ENCODE measurements at regions not wholly inside any gene's neighbourhood (a gene's known extent, or its start where the extent isn't known, plus 50 kb on each side); places are given as distances from the start of the nearest gene placed in this dataset.
A peak's percentile ranks its signal among the peaks of the same experiment; 100 is the strongest.

- H3K36me3 ChIP-seq (ENCODE audit: control insufficient read depth in 2 of 4, insufficient read depth in 4 of 4, low read length in 3 of 4), result no peaks in the 10 kb centered on the region
- CTCF ChIA-PET (ENCODE audit: partially characterized antibody), result interaction anchor here (1.0 to 1.6 kb wide), 3 partner anchors 39 to 156 kb away, joined by 3 to 5 read pairs (median 4); no protein-coding TSS in a partner anchor
These were observed 132.3 kb downstream of the CEP57L1 start for GRCh38 chr6:109227646-109228045.

More at GRCh38 chr6:109227646-109228045, 132.3 kb downstream of the CEP57L1 start:
- H3K79me2 ChIP-seq (ENCODE audit: control insufficient read depth in 1 of 2, insufficient read depth in 2 of 2, low read length in 2 of 2), result no peaks in the 10 kb centered on the region
- no peak overlapping the region for H3K18ac ChIP-seq (ENCODE audit: extremely low read depth, low read length)
- H3K23ac ChIP-seq (ENCODE audit: insufficient read length), result no peak overlapping the region
- H4K20me1 ChIP-seq (replicated peaks in 1 of 2; ENCODE audit: control insufficient read depth in 1 of 2, insufficient read depth in 2 of 2, low read length in 2 of 2), result no peaks in the 10 kb centered on the region
- POLR2A ChIA-PET (ENCODE audit: partially characterized antibody), result interaction anchor here (2.7 kb wide), 1 partner anchor 24 kb away, joined by 9 read pairs; no protein-coding TSS in a partner anchor
- H3K27ac ChIP-seq (ENCODE audit: low read depth, low read length), result no peak overlapping the region
- H2BK12ac ChIP-seq (ENCODE audit: low read depth, low read length), result no peak overlapping the region
- no peak overlapping the region for H3K4me3 ChIP-seq (ENCODE audit: extremely low read depth in 1 of 4, insufficient read depth in 2 of 4, low read depth in 3 of 4, low read length in 4 of 4)
- no peak overlapping the region for H2BK20ac ChIP-seq (ENCODE audit: low read length)
- H2AK5ac ChIP-seq (ENCODE audit: low read depth, low read length), result no peak overlapping the region
- H3K79me1 ChIP-seq (ENCODE audit: low read depth, low read length), result no peaks in the 10 kb centered on the region
- H3K9ac ChIP-seq (replicated peaks in 1 of 4; ENCODE audit: extremely low read depth in 1 of 4, low read depth in 3 of 4, low read length in 3 of 4), result peak overlapping the region in 1 of 4 experiments; percentile 1; a peak in 1 of 7 replicates
- no peak overlapping the region for H2BK15ac ChIP-seq (ENCODE audit: low read length)
- H4K91ac ChIP-seq (replicated peaks; ENCODE audit: insufficient read length, low read length), result no peak overlapping the region
- no peaks in the 10 kb centered on the region for H3K9me3 ChIP-seq (ENCODE audit: insufficient read depth in 2 of 2, low read depth in 1 of 2, low read length in 1 of 2)
- no peak overlapping the region for H4K8ac ChIP-seq (ENCODE audit: extremely low read depth, insufficient read depth, low read length)
- H2BK120ac ChIP-seq (replicated peaks; ENCODE audit: low read depth, low read length), result no peak overlapping the region
- H3K23me2 ChIP-seq (ENCODE audit: low read depth, low read length), result no peaks in the 10 kb centered on the region
- H2BK5ac ChIP-seq (ENCODE audit: low read depth, low read length), result no peak overlapping the region
- H3K4me2 ChIP-seq (ENCODE audit: insufficient read depth in 1 of 2, low read depth in 2 of 2, low read length in 2 of 2), result no peak overlapping the region
- no peak for TF ChIP-seq CREB1 (IDR thresholded peaks at IDR 0.05)
- no peak for TF ChIP-seq SP2 (IDR thresholded peaks at IDR 0.05; ENCODE audit: low read length)
- no peak overlapping the region for H3K14ac ChIP-seq (ENCODE audit: insufficient read length)
- no peak for FAIRE-seq
- no peaks in the 10 kb centered on the region for H3K27me3 ChIP-seq (replicated peaks in 1 of 4; ENCODE audit: control insufficient read depth in 3 of 4, extremely low read depth in 1 of 4, insufficient read depth in 3 of 4, low read length in 3 of 4)
- no peak overlapping the region for H2AFZ ChIP-seq (ENCODE audit: low read length)
- H4K5ac ChIP-seq (ENCODE audit: insufficient read length, low read depth, low read length), result no peak overlapping the region
- no peak overlapping the region for H3K56ac ChIP-seq (replicated peaks; ENCODE audit: insufficient read length, low read depth, low read length)
- no peak overlapping the region for H3K4ac ChIP-seq (replicated peaks; ENCODE audit: insufficient read length, low read depth, low read length)
- H3K4me1 ChIP-seq (replicated peaks in 1 of 4; ENCODE audit: control insufficient read depth in 3 of 4, insufficient read depth in 4 of 4, low read length in 3 of 4), result no peaks in the 10 kb centered on the region
- no peak for DNase-seq (ENCODE audit: low read depth in 1 of 2, low spot score in 2 of 2)
